ENCODE measurements at regions not wholly inside any gene's neighbourhood (a gene's known extent, or its start where the extent isn't known, plus 50 kb on each side); places are given as distances from the start of the nearest gene placed in this dataset.
"Not testable (repeated sequence)": the region's sequence is repeated elsewhere in the genome, so short reads cannot be mapped to it uniquely, and the experiment has no call there.

- not testable (repeated sequence) for ATAC-seq; H2AFZ ChIP-seq; DNase-seq (ENCODE audit: low spot score); H3K36me3 Mint-ChIP-seq (ENCODE audit: low read depth); H3K27me3 ChIP-seq (ENCODE audit: insufficient read depth); H3K27ac ChIP-seq (ENCODE audit: low read depth); H3K4me1 ChIP-seq (ENCODE audit: insufficient read depth); H3K27me3 Mint-ChIP-seq (ENCODE audit: insufficient read depth, low read depth, poor library complexity); H3K79me2 ChIP-seq (replicated peaks; ENCODE audit: insufficient read depth); H4K20me1 ChIP-seq (replicated peaks; ENCODE audit: insufficient read depth); H3K4me2 ChIP-seq; H3K27ac Mint-ChIP-seq; H3K4me3 Mint-ChIP-seq; H3K4me1 Mint-ChIP-seq; H3K36me3 ChIP-seq (ENCODE audit: insufficient read depth); H3K9me3 Mint-ChIP-seq; H3F3A ChIP-seq (replicated peaks; ENCODE audit: low read depth); H3K9me2 ChIP-seq (ENCODE audit: insufficient read depth); H3K4me3 ChIP-seq
Observed at GRCh38 chr13:66072097-66072496, 1158.0 kb downstream of the PCDH9 start.

GRCh38 chr13:66071608-66072007 is 1158.5 kb downstream of the PCDH9 start:
- no peak overlapping the region for H3K27ac Mint-ChIP-seq
- H3K9me3 Mint-ChIP-seq: no peaks in the 10 kb centered on the region
- peaks cover 2% of the 10 kb centered on the region; the same call in 1 of the 3 replicates for H3K4me1 Mint-ChIP-seq
- H3K79me2 ChIP-seq (replicated peaks; ENCODE audit: insufficient read depth): no peaks in the 10 kb centered on the region
- no peak; the same call in 2 of the 3 replicates for ATAC-seq
- no peaks in the 10 kb centered on the region for H3K36me3 Mint-ChIP-seq (ENCODE audit: low read depth)
- no peaks in the 10 kb centered on the region for H3F3A ChIP-seq (replicated peaks; ENCODE audit: low read depth)
- H3K36me3 ChIP-seq (ENCODE audit: insufficient read depth): no peaks in the 10 kb centered on the region
- H3K4me1 ChIP-seq (ENCODE audit: insufficient read depth): no peaks in the 10 kb centered on the region
- H4K20me1 ChIP-seq (replicated peaks; ENCODE audit: insufficient read depth): no peaks in the 10 kb centered on the region
- no peak overlapping the region for H3K4me3 Mint-ChIP-seq
- no peaks in the 10 kb centered on the region for H3K27me3 Mint-ChIP-seq (ENCODE audit: insufficient read depth, low read depth, poor library complexity)
- H3K4me2 ChIP-seq: no peak overlapping the region
- H3K27ac ChIP-seq (ENCODE audit: low read depth): no peak overlapping the region
- DNase-seq (ENCODE audit: low spot score): no peak
- H3K27me3 ChIP-seq (ENCODE audit: insufficient read depth): no peaks in the 10 kb centered on the region
- no peak overlapping the region for H3K4me3 ChIP-seq
- H3K9me2 ChIP-seq (ENCODE audit: insufficient read depth): no peaks in the 10 kb centered on the region
- H2AFZ ChIP-seq: no peak overlapping the region
- TF ChIP-seq JUNB (IDR thresholded peaks at IDR 0.05; ENCODE audit: unreplicated experiment) (no peak), CREB1 (CRISPR knock-in tag; IDR thresholded peaks at IDR 0.05; ENCODE audit: low read depth) (no peak), ZNF462 (CRISPR knock-in tag; IDR thresholded peaks at IDR 0.05) (no peak), POLR2AphosphoS5 (IDR thresholded peaks at IDR 0.05; ENCODE audit: low read depth) (no peak), CTCF (conservative IDR thresholded peaks at IDR 0.05; ENCODE audit: low read depth in 2 of 2) (no peak), STAT1 (IDR thresholded peaks at IDR 0.05; ENCODE audit: unreplicated experiment) (no peak), ZNF331 (CRISPR knock-in tag; IDR thresholded peaks at IDR 0.05; ENCODE audit: low read depth) (no peak), ZNF114 (CRISPR knock-in tag; IDR thresholded peaks at IDR 0.05) (no peak), EZH2 (IDR thresholded peaks at IDR 0.05; ENCODE audit: low read depth, unreplicated experiment) (no peak), NANOG (IDR thresholded peaks at IDR 0.05; ENCODE audit: borderline replicate concordance) (no peak), ETS1 (IDR thresholded peaks at IDR 0.05) (no peak)

Measured in GM23338 (cell line).